ENCODE measurements at regions not wholly inside any gene's neighbourhood (a gene's known extent, or its start where the extent isn't known, plus 50 kb on each side); places are given as distances from the start of the nearest gene placed in this dataset.

DNA sequence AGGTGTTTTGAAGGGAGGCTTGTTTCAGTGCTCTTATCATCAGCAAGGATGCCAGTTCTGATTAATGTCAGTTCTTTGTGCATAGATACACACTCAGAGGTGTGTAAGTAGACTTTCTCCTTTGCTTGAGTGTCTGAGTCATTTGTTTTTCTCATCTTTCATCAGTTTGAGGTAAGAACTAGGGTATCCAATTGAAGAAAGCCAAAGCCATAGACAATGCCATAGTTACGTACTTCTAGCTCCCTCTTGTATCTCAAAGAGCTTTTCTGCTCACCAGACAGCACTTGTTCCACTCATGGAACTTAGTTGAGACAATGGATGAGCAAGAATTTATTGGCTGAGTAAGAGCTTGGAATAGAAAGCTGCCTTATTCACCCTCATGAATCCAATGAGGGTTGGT lies 520.1 kb downstream of the PIK3C3 start:
- no peak for DNase-seq (ENCODE audit: low spot score in 2 of 2)
- WGBS, 2 donors, result 77 to 83% methylated on average over 1 of the region's 1 CpG
- TF ChIP-seq POLR2A (IDR thresholded peaks at IDR 0.05) (no peak), CTCF (IDR thresholded peaks at IDR 0.05) (no peak)
- intact Hi-C loops (cut with DNase I; ENCODE audit: low total_unique reads), result no loop called here
- H3K4me3 ChIP-seq (ENCODE audit: low read depth, poor library complexity, severe bottlenecking), result no peak overlapping the region

- intact Hi-C loops (cut with DNase I; ENCODE audit: low total_unique reads), result no loop called here
These were observed 522.2 kb downstream of the PIK3C3 start for GRCh38 chr18:42477267-42477666.

DNA sequence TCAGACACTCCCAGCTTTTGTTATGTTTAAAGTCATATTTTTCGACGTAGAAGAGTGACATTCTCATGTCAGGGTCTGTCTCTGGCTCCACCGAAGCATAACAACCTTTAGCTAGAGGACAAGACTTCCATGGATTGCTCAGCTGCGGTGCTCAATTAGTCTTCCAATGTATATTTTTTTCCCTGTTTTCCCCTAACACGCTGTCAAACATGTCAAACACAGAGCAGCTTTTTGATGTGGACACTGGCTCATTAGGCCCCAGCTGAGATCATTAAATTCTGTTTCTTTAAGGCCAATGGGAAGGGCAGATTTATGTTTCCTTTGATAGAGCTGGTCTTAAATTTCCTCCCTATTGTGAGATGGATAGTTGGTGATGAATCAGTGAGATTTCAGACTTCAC lies 525.4 kb downstream of the PIK3C3 start:
- intact Hi-C loops (cut with DNase I; ENCODE audit: low total_unique reads), result no loop called here
- no peak for TF ChIP-seq CTCF (IDR thresholded peaks at IDR 0.05)
- TF ChIP-seq POLR2A (IDR thresholded peaks at IDR 0.05), result no peak
- 66 to 74% methylated on average over 5 of the region's 5 CpGs for WGBS, 2 donors
- H3K4me3 ChIP-seq (ENCODE audit: low read depth, poor library complexity, severe bottlenecking), result no peak overlapping the region
- no peak for DNase-seq (ENCODE audit: low spot score in 2 of 2)

More at GRCh38 chr18:42477267-42477666, 522.2 kb downstream of the PIK3C3 start:
- H3K4me3 ChIP-seq (ENCODE audit: low read depth, poor library complexity, severe bottlenecking), result no peak overlapping the region
- TF ChIP-seq CTCF (IDR thresholded peaks at IDR 0.05) (no peak), POLR2A (IDR thresholded peaks at IDR 0.05) (no peak)
- DNase-seq (ENCODE audit: low spot score in 2 of 2), result no peak

DNA sequence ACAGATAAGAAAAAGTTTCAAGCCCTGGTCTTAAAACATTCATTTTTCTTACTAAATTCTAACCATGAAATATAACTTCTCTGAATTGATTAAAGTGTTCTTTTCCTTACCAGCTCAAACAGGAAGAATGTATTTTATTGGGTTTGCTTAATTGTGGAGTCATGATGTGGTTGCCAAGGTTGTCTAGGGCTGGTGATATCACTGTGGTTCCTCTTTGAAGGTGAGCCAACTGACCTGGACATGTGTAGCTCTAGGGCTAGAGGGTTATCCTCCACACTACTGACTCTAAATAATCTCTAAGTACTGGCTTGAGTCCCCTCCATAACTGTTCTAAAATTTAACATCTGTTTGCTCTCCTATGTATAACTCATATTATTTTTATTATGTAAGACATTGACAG lies 529.6 kb downstream of the PIK3C3 start:
- TF ChIP-seq CTCF (IDR thresholded peaks at IDR 0.05), result no peak
- no peak for TF ChIP-seq POLR2A (IDR thresholded peaks at IDR 0.05)
- DNase-seq (ENCODE audit: low spot score in 2 of 2), result no peak
- no peak overlapping the region for H3K4me3 ChIP-seq (ENCODE audit: low read depth, poor library complexity, severe bottlenecking)
- intact Hi-C loops (cut with DNase I; ENCODE audit: low total_unique reads), result no loop called here

GRCh38 chr18:42486271-42486670 lies 531.2 kb downstream of the PIK3C3 start:
- intact Hi-C loops (cut with DNase I; ENCODE audit: low total_unique reads), result no loop called here
- TF ChIP-seq POLR2A (IDR thresholded peaks at IDR 0.05) (no peak), CTCF (IDR thresholded peaks at IDR 0.05) (no peak)
- no peak overlapping the region for H3K4me3 ChIP-seq (ENCODE audit: low read depth, poor library complexity, severe bottlenecking)
- no peak for DNase-seq (ENCODE audit: low spot score in 2 of 2)
- WGBS, 2 donors, result 60 to 63% methylated on average over 2 of the region's 2 CpGs

DNA sequence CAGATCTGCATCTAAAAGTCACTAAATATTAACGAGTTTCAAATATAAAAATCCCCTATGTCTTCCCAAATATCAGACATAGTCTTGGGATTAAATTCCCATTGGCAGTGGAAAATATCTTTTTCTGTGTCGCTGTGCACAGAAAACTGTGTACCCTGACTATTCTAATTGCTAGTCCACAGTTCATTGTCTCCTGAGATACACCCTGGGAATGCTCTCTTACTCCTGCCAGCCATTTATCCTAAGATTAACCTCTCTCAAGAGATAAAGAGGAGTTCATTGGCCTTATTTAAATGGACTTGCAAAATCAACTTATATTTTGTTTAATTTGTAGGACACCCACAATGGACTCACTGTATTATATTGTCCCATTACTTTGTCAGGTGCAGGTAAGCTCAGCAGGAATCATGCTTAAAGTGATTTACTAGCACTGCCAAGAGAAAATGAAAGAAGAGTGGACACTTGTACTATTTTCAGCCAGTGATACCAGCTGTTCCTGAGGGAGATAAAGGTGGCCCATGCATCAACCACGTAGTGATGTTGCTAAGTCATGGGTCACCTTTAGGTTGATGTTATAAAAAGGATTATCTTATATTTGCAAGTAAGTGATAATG lies 553.8 kb downstream of the PIK3C3 start:
- intact Hi-C loops (cut with DNase I; ENCODE audit: low total_unique reads), result no loop called here
- TF ChIP-seq POLR2A (IDR thresholded peaks at IDR 0.05), result no peak
- no peak for TF ChIP-seq CTCF (IDR thresholded peaks at IDR 0.05)
- 81 to 82% methylated on average over 3 of the region's 3 CpGs for WGBS, 2 donors
- no peak for DNase-seq (ENCODE audit: low spot score in 2 of 2)
- no peak overlapping the region for H3K4me3 ChIP-seq (ENCODE audit: low read depth, poor library complexity, severe bottlenecking)
